HG03066 (cell line): ENCODE measurements at regions not wholly inside any gene's neighbourhood (a gene's known extent, or its start where the extent isn't known, plus 50 kb on each side); places are given as distances from the start of the nearest gene placed in this dataset.
"Not testable (repeated sequence)": the region's sequence is repeated elsewhere in the genome, so short reads cannot be mapped to it uniquely, and the experiment has no call there.

ENCODE experiments used
- ATAC-seq: cut with Tn5 transposase; IDR thresholded peaks from one replicate; pipeline ENCODE4 v1.9.1; 2021; ENCODE audit warnings: low read depth; ENCODE audit not compliant: unreplicated experiment

DNA sequence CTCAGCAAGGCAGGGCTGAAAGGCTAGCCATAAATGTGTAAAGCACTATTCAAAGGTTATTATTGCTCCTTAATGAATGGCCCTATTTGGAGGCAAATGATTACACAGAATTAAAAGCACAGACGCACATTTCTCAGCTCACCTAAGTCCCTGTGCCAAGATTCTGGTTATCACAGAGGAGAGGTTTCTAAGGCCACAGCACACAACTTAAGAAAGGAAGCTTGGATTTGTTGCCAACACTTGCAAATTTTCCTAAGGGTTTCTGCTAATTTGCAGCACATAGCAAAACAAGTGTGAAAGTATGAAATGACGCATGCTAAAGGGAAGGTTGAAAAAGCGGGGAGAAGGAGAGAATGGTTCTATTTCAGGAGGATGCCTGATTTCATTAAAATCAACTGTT lies 834.1 kb upstream of the C9orf72 start:
- no peak for ATAC-seq

DNA sequence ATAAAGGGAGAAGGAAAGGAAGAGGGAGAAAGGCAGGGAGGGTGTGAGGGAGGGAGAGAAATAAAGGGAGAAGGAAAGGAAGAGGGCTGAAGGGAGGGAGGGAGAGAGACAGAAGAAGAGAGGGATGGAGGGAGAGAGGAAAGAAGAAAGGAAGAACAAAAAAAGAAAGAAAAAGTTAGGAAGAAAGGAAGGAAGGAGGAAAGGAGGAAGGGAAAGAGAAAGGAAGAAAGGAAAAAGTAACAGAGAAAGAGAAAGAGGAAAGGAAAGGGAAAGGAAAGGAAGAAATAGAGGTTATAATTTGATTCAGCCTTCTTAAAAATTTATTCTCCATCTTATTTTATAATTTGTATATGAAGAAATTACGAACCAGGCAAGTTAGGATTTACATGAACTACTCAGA lies 836.6 kb upstream of the C9orf72 start:
- no peak for ATAC-seq

DNA sequence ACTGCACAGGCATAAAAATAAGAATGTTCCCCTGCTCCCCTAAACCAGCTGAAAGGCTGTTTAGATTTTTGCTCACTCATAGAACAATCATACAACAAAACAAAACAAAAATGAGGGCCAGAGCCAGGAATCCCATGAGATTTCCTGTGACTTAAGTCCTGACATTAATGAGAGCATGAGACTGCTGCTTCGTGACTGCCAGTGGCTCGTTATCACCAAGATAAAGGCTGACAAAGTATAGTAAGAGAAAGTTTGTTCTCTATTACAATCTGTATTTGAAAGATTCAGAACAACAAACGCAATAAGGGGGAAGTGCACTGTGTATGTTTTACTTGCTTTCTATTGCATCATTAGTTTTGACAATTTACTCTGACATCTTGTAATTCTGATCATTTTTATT lies 837.1 kb upstream of the C9orf72 start:
- no peak for ATAC-seq

DNA sequence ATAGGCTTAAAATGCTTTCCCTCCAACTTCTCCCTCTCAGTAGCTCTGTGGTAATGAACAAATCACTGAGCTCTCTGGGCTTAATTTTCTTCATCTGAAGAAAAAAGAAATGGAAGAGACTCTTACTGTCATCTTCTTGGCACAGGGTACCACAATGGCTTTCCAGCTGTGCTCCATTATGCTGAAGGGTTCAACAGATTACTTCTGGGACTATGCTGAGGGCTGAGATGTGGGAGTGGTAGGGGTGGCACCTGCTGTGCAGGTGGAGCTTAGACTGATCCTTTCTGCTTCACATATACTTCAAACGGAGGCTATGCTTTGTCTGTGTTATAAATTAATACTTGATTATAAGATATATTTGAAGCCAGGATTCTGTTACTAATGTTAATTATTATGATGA lies 840.2 kb upstream of the C9orf72 start:
- no peak for ATAC-seq

DNA sequence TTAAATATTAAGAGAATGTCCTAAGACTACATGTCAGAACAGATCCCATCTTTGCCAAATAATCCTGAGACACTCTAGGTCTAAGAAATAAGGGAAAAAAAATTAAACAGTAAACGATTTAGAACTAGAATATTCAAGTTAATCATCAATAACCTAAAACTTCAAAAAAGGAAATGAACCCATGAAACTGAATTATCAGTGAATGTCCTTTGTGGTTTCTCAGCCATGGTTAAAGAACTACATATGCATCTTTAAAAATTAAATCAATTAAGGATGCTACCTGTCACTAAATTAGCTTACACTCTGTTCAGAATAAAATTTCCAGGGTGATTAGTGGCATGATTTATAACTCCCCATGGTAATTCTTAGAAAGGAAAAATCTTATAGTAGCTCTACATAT lies 850.0 kb upstream of the C9orf72 start:
- no peak for ATAC-seq

DNA sequence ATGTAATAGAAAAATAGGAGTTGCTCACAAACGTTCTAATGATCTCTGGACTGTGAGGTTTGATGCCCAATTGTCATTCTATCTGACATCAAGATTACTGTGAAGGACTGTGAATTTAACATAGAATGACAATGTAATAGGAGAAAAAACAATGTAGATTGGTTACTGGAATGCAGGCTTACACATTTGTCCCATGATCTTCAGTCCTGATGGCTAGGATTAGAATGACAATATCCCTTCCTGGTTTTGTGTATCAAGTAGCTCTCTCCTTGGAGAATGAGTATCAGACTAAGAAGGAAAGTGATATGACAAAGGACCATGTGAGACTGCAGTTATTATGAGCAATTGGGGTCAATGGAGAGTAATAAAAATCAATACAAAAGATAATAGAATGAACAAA lies 862.2 kb upstream of the C9orf72 start:
- ATAC-seq: no peak

DNA sequence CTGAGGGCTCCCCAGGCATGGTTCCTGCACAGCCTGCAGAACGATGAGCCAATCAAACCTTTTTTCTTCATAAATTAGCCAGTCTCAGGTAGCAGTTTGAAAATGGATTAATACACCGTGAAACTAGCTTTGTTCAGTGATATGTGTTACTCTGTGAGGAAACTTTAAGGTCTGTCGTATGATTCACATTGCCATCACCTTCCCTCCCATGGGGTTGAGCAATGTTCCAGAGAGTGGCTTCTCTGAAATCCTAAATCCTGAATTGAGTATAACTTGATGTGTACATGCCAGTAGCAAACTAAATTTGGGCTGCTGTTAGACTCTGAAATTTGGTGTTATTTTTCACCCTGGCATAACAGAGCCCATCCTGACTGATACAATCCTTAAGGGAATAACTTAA lies 866.4 kb upstream of the C9orf72 start:
- ATAC-seq: no peak

DNA sequence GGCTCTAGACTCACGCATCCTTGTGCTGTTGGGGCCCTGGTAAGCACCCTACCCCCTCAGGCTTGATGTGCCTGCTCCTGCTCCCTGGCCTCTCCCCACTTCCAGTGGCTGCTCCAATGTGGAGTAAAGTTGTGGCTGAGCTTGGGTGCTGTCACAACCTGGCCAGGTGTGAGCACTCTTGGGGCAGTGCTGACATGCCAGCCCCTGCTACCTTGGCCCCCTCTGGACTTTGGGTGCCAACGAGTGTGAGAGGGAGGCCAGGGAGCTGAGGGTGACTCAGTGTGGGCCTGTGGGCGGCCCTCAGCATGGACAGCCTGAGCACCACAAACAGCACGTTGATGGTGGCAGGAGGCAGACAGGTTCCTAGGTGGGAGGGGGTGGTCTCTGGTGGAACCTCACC lies 870.2 kb upstream of the C9orf72 start:
- no peak for ATAC-seq

DNA sequence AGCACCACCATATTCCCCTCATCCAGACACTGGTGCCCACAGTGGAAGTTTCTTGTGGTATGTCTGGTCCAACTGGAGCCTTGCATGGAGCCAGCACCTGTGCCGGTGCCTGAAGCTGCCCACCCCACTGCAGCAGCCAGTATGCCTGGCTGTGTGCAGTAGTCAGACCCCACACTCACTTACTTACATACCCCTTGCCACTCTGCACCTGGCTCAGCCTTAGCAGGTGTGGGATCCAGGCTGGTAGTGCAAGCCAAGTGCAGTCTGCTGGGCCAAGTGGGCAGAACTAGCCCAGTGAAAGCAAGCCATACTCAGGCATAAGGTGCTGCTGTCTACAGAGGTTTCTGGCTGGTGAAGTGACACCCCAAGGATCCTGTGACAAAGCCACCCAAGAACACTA lies 871.4 kb upstream of the C9orf72 start:
- no peak for ATAC-seq

DNA sequence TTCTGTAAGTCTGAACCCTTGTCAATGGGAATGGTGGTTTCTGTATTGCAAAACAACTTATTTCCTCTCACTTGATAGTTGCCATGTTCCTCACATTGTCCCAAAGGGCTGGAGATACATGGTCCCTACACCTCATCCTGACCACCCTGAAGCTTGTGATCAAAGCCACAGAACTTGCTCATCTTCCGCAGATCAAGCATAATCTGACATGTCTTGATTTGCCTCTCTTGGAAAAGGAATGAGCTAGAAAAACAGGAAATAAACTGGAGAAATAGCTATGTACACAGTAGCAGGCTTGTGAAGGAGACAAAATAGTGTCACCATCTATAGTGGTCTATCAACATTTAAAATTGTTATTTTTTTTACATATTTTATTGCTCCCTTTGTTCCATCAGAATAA lies 871.9 kb upstream of the C9orf72 start:
- ATAC-seq: no peak

DNA sequence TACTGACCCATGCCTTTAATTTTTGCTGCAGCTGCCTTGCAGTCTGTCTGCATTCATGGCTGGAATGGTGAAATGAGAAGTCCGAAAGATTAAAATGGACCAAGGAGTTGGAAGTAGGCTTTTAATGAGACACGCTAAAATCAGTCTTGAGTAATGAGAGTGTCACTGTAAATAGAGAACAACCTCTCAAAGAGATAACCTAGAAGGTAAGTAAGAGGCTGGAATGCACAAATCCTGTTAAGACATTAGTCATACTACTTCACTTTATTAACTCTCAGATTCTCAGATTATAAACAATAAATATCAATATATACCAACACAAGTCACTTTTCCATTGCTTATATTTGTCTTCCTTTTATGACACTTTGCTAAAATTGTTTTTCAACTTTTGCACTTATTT lies 880.6 kb upstream of the C9orf72 start:
- ATAC-seq: no peak

DNA sequence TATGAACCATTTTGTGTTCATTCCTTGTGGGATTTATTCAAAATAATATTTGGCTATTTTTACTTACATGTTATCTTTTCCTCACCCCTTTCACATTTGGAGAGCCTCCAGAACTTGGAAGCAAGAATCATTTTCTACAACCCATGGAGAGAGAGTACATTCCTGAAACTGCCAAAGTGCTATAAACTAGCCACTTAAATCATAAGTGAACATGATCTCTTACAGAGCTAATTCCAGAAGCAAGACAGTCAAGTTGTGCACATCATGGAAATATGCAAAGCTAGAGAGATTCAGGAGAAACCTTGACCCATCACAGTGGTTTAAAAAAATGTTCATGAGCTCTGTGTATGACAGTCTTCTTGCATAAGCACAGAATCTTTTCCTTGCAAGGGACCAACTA lies 883.6 kb upstream of the C9orf72 start:
- no peak for ATAC-seq

DNA sequence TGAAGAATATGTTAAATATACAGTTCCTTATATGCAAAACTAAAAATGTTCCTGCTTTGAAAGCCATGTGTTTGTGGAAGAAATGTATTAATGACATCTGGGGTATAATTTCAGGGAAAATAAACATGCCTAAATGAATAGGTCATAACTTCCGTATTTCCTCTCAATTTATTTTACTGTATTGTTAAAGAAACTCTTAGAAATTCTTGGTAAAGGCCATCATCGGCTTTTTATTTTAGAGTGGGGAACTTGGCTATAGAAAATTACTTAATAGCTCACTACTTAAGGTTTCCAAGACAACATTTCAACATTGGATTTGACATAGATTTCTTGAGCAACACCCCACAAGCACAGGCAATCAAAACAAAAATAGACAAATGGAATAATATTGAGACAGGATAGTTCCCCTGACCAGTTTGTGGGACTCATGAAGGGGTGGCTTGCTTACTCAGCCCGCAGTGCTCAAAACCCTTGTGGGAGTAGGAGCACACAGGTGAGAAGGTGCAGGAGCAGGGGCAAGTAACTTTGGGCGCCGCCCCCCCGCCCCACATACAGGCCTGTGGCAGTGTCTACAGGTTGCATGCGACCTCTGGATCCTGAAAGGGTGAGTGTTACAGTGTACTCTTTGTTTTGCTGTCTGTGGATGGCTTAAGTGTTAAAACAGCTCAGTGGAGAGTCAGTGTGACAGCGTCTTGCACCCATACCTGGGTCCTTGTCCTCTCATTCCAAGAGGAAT lies 891.4 kb upstream of the C9orf72 start:
- ATAC-seq: no peak

DNA sequence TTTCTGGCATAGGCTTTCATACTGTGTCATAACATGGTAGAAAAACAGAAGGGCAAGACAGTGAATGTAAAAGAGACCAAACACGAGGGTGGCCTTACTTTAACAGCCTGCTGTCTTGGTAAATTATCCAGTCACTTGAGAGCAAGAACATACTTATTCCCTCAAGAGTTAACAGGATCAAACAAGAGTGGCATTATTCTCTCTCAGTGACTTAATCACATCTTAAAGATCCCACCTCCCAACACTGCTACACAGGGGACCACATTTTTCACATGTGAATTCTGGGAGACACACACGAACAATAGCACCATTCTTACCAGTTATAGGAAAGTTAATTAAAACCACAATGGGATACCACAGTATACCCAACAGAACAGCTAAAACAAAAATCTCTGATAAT lies 898.0 kb upstream of the C9orf72 start:
- ATAC-seq: no peak

DNA sequence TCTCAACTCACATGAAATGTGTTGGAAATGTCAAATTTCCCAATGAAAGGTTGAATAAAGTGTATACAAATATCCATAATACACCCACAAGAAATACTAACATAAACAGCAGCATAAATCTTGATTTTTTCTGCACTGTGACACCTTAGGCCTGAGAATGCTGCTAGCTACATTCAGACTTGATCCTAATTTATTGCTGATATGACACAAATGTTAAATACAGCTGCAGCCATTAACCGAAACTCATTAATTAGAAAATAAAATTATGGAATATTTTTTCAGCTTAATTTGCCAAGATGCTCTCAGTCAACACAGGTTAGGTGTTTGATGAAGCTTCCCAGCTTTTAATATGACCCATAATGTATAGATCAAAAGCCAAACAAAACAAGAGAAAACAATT lies 914.3 kb upstream of the C9orf72 start:
- ATAC-seq: no peak

DNA sequence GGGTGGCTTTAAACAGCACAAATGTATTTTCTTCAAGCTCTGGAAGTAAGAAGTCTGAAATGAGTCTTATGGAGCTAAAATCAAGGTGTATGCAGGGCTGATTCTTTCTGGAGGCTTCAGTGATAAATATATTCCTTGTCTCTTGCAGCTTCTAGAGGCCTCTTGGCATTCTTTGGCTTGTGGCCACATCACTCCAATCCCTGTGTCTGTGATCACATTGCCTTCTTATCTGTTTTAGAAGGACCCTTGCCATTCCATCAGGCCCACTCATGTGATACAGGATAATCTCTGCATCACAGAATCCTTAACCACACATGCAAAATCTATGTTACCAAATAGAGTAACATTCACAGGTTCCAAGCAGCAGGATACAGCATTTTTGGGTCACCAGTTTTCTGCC lies 917.8 kb upstream of the C9orf72 start:
- ATAC-seq: no peak

DNA sequence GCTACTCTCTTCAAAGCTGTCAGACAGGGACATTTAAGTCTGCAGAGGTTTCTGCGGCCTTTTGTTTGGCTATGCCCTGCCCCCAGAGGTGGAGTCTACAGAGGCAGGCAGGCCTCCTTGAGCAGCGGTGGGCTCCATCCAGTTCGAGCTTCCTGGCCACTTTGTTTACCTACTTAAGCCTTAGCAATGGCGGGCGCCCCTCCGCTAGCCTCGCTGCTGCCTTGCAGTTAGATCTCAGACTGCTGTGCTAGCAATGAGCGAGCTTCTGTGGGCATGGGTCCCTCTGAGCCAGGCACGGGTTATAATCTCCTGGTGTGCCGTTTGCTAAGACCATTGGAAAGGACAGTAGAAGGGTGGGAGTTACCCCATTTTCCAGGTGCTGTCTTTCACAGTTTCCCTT lies 924.9 kb upstream of the C9orf72 start:
- not testable (repeated sequence) for ATAC-seq

DNA sequence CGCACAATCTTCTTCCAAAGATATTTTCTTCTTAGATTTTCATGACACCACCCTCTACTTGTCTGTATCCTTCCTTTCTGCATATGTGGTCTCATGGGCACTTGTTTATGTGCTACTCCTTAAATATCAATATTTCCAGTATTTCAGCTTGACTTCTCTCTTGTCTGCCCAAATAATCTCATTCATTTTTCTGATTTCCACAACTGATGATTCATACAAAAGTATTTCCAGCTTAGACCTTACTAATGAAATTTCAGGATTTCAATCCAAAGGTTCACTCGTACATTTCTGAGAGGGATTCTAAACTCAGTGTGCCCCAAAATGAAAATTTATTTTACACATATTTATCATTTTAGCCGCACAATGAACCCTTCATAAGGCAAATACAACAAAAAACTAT lies 928.9 kb upstream of the C9orf72 start:
- no peak for ATAC-seq

DNA sequence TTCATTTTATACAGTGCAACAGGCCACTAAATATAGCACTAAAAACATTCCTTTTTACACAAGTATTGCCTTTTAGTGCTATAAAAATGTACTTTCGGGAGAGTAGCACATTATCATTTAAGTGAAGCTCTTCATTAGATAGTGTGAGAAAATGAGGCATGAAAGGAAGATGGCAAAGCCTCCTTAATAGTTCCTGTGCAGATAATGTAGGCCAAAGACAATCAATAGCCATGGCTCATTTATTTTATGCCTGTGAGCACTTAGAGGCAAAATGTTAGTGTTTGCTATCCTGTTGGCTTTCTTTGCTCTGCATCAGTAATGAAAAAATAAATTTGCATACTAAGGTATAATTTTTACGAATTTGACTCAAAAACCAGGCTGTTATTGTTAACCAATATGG lies 929.5 kb upstream of the C9orf72 start:
- ATAC-seq: no peak

DNA sequence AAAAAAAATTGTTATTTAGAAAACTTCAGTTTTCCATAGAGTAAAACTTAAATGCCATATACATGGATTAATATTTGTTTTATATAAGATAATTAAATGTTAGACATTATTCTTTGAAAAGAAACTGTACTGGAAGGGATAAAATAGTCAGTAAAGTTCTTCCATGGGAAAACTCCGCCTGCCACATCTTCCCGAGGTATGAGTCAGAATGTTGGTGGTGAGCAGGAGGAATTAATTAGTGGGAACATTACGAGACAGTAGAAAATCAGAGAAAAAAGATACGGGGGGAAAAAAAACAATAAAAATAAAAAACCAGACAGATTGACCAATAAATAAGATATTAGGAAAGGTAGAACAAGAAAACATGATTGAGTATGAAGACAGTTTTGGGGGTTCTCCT lies 930.3 kb upstream of the C9orf72 start:
- ATAC-seq: no peak

DNA sequence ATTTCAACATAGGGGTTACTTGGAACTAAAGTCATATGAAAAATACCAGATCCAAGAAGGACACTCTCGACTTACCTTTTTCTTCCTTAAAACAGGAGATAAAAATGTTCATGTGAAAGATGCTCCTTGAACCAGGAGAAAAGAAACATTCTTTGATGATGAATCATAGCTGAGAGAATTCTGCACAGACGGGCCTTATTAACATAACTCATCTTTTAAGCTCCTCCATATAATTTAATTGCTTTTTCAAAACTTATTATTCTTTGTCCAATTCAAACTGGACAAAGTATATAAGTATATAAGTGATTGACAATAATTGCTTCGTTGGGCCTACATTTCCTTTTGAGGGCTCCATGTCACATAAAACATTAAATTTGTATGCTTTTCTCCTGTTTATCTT lies 945.2 kb upstream of the C9orf72 start:
- no peak for ATAC-seq

DNA sequence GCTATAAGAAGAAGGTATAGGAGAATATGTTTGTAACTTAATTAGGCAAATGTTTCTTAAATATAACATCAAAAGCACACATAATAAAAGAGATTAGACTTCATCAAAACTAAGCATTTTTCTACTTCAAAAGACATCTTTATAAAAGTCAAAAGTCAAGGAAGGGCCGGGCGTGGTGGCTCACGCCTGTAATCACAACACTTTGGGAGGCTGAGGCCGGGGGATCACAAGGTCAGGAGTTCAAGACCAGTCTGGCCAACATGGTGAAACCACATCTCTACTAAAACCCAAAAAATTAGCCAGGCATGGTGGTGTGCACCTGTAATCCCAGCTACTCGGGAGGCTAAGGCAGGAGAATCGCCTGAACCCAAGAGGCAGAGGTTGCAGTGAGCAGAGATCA lies 951.0 kb upstream of the C9orf72 start:
- ATAC-seq: not testable (repeated sequence)

DNA sequence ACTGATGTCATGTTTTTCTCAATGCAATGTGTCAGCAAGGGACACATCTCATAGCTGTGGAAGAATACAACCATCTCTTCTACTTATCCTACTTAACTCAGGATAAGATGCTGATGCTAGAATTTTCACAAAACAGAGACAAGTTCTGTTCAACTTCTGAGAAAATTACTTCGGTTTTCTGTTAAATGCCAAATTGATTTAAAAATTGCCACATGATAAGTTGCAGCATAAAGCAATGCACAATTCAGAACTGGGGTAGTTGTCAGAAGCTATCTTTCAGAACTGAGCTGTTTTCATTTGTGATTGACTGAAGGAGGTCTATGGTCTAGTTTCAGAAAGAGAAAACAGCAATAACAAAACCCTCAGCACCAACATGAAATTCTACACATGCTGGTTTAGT lies 954.8 kb upstream of the C9orf72 start:
- no peak for ATAC-seq
